22Rv1 (cell line): ENCODE measurements at regions not wholly inside any gene's neighbourhood (a gene's known extent, or its start where the extent isn't known, plus 50 kb on each side); places are given as distances from the start of the nearest gene placed in this dataset.

Experiments used
- ZFX ChIP-seq: fragments of 450-650 bp; IDR thresholded peaks from 2 replicates; pipeline ENCODE4 v1.6.1; 2017; ENCODE audit warnings: antibody characterized with exemption, borderline replicate concordance
- TF ChIP-seq, protein P1 (sequence below): fragments of 450-650 bp; IDR thresholded peaks from 2 replicates; pipeline ENCODE4 v1.5.1; 2017; ENCODE audit warnings: mild to moderate bottlenecking

DNA sequence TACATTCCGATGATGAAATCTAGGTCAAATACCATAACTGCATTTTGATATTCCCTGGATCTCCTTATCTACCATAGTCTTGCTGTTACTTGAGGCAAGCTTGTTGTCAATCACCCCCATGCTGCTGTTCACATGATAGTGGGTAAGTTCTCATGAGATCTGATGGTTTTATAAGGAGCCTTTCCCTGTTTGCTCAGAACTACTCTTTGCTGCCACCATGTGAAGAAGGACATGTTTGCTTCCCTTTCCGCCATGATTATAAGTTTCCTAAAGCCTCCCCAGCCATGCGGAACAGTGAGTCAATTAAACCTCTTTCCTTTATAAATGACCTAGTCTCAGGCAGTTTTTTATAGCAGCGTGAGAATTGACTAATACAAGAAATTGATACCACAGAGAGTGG is 432.0 kb downstream of the GLUD2 start:
- TF ChIP-seq, protein P1, sequence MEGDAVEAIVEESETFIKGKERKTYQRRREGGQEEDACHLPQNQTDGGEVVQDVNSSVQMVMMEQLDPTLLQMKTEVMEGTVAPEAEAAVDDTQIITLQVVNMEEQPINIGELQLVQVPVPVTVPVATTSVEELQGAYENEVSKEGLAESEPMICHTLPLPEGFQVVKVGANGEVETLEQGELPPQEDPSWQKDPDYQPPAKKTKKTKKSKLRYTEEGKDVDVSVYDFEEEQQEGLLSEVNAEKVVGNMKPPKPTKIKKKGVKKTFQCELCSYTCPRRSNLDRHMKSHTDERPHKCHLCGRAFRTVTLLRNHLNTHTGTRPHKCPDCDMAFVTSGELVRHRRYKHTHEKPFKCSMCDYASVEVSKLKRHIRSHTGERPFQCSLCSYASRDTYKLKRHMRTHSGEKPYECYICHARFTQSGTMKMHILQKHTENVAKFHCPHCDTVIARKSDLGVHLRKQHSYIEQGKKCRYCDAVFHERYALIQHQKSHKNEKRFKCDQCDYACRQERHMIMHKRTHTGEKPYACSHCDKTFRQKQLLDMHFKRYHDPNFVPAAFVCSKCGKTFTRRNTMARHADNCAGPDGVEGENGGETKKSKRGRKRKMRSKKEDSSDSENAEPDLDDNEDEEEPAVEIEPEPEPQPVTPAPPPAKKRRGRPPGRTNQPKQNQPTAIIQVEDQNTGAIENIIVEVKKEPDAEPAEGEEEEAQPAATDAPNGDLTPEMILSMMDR, result no peak
- no peak for TF ChIP-seq ZFX
